Liver (tissue), 8 donors: ENCODE measurements at regions not wholly inside any gene's neighbourhood (a gene's known extent, or its start where the extent isn't known, plus 50 kb on each side); places are given as distances from the start of the nearest gene placed in this dataset.

Source experiments
- DNase-seq: peaks from one replicate; pipeline ENCODE4 v3.0.0-alpha.2; 2017; ENCODE audit warnings: low spot score
- H3K27ac ChIP-seq, 2 donors: one replicate each; pipeline ENCODE4 v1.7.0; 2013; ENCODE audit warnings: inconsistent platforms in 2 of 2, low read length in 2 of 2, control low read depth in 1 of 2, low read depth in 1 of 2, mild to moderate bottlenecking in 1 of 2
- H3K27me3 ChIP-seq, 4 donors: one replicate each; pipeline versions ENCODE4 v1.6.1 to v1.7.0; 2013; ENCODE audit warnings: low read length in 3 of 4, inconsistent platforms in 1 of 4, mild to moderate bottlenecking in 1 of 4, moderate library complexity in 1 of 4; ENCODE audit not compliant: control insufficient read depth in 4 of 4, insufficient read depth in 4 of 4
- H3K36me3 ChIP-seq, 4 donors: one replicate each; pipeline versions ENCODE4 v1.6.1 to v1.7.0; 2013; ENCODE audit warnings: low read length in 3 of 4, mild to moderate bottlenecking in 3 of 4, low read depth in 1 of 4, moderate library complexity in 1 of 4; ENCODE audit not compliant: control insufficient read depth in 4 of 4, insufficient read depth in 3 of 4
- H3K4me1 ChIP-seq, 4 donors: one replicate each; pipeline versions ENCODE4 v1.6.1 to v1.7.0; 2013; ENCODE audit warnings: low read length in 3 of 4, mild to moderate bottlenecking in 3 of 4, moderate library complexity in 1 of 4; ENCODE audit not compliant: control insufficient read depth in 4 of 4, insufficient read depth in 4 of 4
- H3K4me3 ChIP-seq, 3 donors: one replicate each; pipeline versions ENCODE4 v1.6.1 to v1.7.0; 2013; ENCODE audit warnings: low read length in 3 of 3, control low read depth in 1 of 3, low read depth in 1 of 3, mild to moderate bottlenecking in 1 of 3
- H3K9ac ChIP-seq, 2 donors: one replicate each; pipeline ENCODE4 v1.7.0; 2013; ENCODE audit warnings: low read length in 2 of 2, mild to moderate bottlenecking in 2 of 2, moderate library complexity in 2 of 2, control low read depth in 1 of 2, low read depth in 1 of 2
- H3K9me3 ChIP-seq, 4 donors: one replicate each; pipeline versions ENCODE4 v1.6.1 to v1.7.0; 2013; ENCODE audit warnings: low read length in 3 of 4; ENCODE audit not compliant: control insufficient read depth in 4 of 4
- EGR1 ChIP-seq, 2 donors: IDR thresholded peaks; 2 replicates each; pipeline ENCODE4 v1.6.1; 2016 to 2018; ENCODE audit warnings: antibody characterized with exemption in 2 of 2, low read depth in 2 of 2
- FOXA2 ChIP-seq: IDR thresholded peaks from 2 replicates; pipeline ENCODE4 v1.6.1; 2016; ENCODE audit warnings: antibody characterized with exemption
- GABPA ChIP-seq, 2 donors: IDR thresholded peaks in 1 of 2; conservative IDR thresholded peaks in 1 of 2; 2 replicates each; pipeline ENCODE4 v1.6.1; 2016; ENCODE audit warnings: antibody characterized with exemption in 2 of 2, mild to moderate bottlenecking in 1 of 2, moderate library complexity in 1 of 2
- HNF4A ChIP-seq, 2 donors: conservative IDR thresholded peaks; 2 replicates each; pipeline ENCODE4 v1.6.1; 2016; ENCODE audit warnings: antibody characterized with exemption in 2 of 2, mild to moderate bottlenecking in 2 of 2
- RAD21 ChIP-seq, 2 donors: IDR thresholded peaks; 2 replicates each; pipeline ENCODE4 v1.6.1; 2016; ENCODE audit warnings: antibody characterized with exemption in 2 of 2, mild to moderate bottlenecking in 2 of 2
- RXRA ChIP-seq, 2 donors: IDR thresholded peaks; 2 replicates each; pipeline ENCODE4 v1.6.1; 2017 to 2018; ENCODE audit warnings: antibody characterized with exemption in 2 of 2, mild to moderate bottlenecking in 1 of 2
- SP1 ChIP-seq: IDR thresholded peaks from 2 replicates; pipeline ENCODE4 v1.6.1; 2018; ENCODE audit warnings: antibody characterized with exemption, mild to moderate bottlenecking
- TAF1 ChIP-seq: conservative IDR thresholded peaks from 2 replicates; pipeline ENCODE4 v1.6.1; 2016; ENCODE audit warnings: antibody characterized with exemption, mild to moderate bottlenecking
- YY1 ChIP-seq: IDR thresholded peaks from 2 replicates; pipeline ENCODE4 v1.6.1; 2016; ENCODE audit warnings: antibody characterized with exemption, mild to moderate bottlenecking
- WGBS: extraction: QIAGEN DNeasy Blood & Tissue Kit; methylation state at CpG from one replicate; pipeline ENCODE4 v1.1.7; 2013; 5-methylcytosine and 5-hydroxymethylcytosine counted together
- TF ChIP-seq, protein P1 (sequence below): IDR thresholded peaks from 2 replicates; pipeline ENCODE4 v1.6.1; 2016; ENCODE audit warnings: antibody characterized with exemption
- TF ChIP-seq, protein P2 (sequence below): fragments of 150-350 bp; IDR thresholded peaks from 2 replicates; pipeline ENCODE4 v1.5.1; 2017; ENCODE audit warnings: improper control_type of control experiment, low read depth, low read length; ENCODE audit not compliant: missing input control
- TF ChIP-seq, protein P3 (sequence below): IDR thresholded peaks from 2 replicates; pipeline ENCODE4 v1.6.1; 2016; ENCODE audit warnings: antibody characterized with exemption
- TF ChIP-seq, protein P4 (sequence below): IDR thresholded peaks from 2 replicates; pipeline ENCODE4 v1.6.1; 2016; ENCODE audit warnings: antibody characterized with exemption, mild to moderate bottlenecking
- donor health status: healthy.
- donor health status: healthy.
- donor health status: healthy.
- donor health status: healthy.
- donor health status: healthy.

DNA sequence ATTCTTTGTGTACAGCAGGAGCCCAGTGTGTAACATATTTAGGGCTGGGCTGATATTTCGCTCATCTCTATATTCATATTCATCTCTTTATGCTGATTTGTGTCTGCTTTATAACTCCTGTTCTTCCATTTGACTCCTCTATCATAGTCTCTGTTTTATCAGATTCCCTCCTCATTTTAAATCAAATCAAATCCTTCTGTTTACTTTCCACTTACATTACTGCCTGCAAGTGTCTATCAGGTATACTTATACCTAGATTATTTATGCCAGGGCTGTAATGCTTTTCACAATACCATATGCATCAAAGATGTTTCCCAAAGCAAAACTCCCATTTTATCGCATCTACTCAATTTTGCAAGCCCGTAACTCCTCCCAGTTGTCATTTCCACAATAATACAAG lies 990.7 kb downstream of the SORCS1 start:
- no peak overlapping the region for H3K27ac ChIP-seq
- H3K9ac ChIP-seq = no peak overlapping the region
- H3K27me3 ChIP-seq = no peaks in the 10 kb centered on the region
- no peaks in the 10 kb centered on the region for H3K4me1 ChIP-seq
- TF ChIP-seq GABPA (IDR thresholded peaks at IDR 0.05 in 1 of 2, conservative IDR thresholded peaks at IDR 0.05 in 1 of 2) = no peak
- TF ChIP-seq YY1 = no peak
- TF ChIP-seq, protein P1, sequence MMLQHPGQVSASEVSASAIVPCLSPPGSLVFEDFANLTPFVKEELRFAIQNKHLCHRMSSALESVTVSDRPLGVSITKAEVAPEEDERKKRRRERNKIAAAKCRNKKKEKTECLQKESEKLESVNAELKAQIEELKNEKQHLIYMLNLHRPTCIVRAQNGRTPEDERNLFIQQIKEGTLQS = no peak
- TF ChIP-seq FOXA2 = no peak
- no peak for TF ChIP-seq RXRA (IDR thresholded peaks at IDR 0.05)
- DNase-seq = no peak
- H3K36me3 ChIP-seq = no peaks in the 10 kb centered on the region
- 93% methylated on average over 3 of the region's 3 CpGs for WGBS
- H3K4me3 ChIP-seq = no peak overlapping the region
- no peaks in the 10 kb centered on the region for H3K9me3 ChIP-seq

DNA sequence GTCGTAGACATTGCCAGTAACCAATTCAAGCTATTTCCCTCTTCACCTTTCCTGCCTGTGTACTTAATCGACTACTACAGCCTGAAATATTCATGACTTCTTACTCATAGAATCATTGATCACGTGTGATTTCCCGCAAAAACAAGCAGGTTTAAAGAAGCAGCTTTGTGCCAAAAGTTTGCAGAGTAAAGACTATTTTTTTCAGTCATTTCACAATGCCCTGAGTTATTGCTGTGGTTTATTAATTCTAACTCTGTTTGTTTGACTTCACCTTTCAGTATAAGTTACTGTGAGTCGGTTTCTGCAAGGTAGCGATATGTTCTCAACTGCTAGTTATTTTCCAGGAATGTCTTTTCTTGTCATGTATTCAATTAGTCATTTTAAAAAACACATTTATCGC lies 995.3 kb downstream of the SORCS1 start:
- Histone ChIP-seq H3K4me3 (no peak overlapping the region), H3K36me3 (no peaks in the 10 kb centered on the region), H3K27ac (no peak overlapping the region), H3K4me1 (no peaks in the 10 kb centered on the region), H3K9ac (no peak overlapping the region), H3K9me3 (no peaks in the 10 kb centered on the region), H3K27me3 (no peaks in the 10 kb centered on the region)
- TF ChIP-seq, protein P2, sequence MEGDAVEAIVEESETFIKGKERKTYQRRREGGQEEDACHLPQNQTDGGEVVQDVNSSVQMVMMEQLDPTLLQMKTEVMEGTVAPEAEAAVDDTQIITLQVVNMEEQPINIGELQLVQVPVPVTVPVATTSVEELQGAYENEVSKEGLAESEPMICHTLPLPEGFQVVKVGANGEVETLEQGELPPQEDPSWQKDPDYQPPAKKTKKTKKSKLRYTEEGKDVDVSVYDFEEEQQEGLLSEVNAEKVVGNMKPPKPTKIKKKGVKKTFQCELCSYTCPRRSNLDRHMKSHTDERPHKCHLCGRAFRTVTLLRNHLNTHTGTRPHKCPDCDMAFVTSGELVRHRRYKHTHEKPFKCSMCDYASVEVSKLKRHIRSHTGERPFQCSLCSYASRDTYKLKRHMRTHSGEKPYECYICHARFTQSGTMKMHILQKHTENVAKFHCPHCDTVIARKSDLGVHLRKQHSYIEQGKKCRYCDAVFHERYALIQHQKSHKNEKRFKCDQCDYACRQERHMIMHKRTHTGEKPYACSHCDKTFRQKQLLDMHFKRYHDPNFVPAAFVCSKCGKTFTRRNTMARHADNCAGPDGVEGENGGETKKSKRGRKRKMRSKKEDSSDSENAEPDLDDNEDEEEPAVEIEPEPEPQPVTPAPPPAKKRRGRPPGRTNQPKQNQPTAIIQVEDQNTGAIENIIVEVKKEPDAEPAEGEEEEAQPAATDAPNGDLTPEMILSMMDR = no peak
- TF ChIP-seq, protein P3, sequence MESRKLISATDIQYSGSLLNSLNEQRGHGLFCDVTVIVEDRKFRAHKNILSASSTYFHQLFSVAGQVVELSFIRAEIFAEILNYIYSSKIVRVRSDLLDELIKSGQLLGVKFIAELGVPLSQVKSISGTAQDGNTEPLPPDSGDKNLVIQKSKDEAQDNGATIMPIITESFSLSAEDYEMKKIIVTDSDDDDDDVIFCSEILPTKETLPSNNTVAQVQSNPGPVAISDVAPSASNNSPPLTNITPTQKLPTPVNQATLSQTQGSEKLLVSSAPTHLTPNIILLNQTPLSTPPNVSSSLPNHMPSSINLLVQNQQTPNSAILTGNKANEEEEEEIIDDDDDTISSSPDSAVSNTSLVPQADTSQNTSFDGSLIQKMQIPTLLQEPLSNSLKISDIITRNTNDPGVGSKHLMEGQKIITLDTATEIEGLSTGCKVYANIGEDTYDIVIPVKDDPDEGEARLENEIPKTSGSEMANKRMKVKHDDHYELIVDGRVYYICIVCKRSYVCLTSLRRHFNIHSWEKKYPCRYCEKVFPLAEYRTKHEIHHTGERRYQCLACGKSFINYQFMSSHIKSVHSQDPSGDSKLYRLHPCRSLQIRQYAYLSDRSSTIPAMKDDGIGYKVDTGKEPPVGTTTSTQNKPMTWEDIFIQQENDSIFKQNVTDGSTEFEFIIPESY = no peak
- TF ChIP-seq TAF1 (no peak), HNF4A (conservative IDR thresholded peaks at IDR 0.05) (no peak), GABPA (IDR thresholded peaks at IDR 0.05 in 1 of 2, conservative IDR thresholded peaks at IDR 0.05 in 1 of 2) (no peak), RAD21 (IDR thresholded peaks at IDR 0.05) (no peak), EGR1 (IDR thresholded peaks at IDR 0.05; ENCODE audit: low read depth in 2 of 2) (no peak), SP1 (no peak)
- TF ChIP-seq, protein P4, sequence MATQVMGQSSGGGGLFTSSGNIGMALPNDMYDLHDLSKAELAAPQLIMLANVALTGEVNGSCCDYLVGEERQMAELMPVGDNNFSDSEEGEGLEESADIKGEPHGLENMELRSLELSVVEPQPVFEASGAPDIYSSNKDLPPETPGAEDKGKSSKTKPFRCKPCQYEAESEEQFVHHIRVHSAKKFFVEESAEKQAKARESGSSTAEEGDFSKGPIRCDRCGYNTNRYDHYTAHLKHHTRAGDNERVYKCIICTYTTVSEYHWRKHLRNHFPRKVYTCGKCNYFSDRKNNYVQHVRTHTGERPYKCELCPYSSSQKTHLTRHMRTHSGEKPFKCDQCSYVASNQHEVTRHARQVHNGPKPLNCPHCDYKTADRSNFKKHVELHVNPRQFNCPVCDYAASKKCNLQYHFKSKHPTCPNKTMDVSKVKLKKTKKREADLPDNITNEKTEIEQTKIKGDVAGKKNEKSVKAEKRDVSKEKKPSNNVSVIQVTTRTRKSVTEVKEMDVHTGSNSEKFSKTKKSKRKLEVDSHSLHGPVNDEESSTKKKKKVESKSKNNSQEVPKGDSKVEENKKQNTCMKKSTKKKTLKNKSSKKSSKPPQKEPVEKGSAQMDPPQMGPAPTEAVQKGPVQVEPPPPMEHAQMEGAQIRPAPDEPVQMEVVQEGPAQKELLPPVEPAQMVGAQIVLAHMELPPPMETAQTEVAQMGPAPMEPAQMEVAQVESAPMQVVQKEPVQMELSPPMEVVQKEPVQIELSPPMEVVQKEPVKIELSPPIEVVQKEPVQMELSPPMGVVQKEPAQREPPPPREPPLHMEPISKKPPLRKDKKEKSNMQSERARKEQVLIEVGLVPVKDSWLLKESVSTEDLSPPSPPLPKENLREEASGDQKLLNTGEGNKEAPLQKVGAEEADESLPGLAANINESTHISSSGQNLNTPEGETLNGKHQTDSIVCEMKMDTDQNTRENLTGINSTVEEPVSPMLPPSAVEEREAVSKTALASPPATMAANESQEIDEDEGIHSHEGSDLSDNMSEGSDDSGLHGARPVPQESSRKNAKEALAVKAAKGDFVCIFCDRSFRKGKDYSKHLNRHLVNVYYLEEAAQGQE = no peak
- no peak for DNase-seq
- 77% methylated on average over 7 of the region's 7 CpGs for WGBS
